MCF 10A (cell line): ENCODE measurements at regions not wholly inside any gene's neighbourhood (a gene's known extent, or its start where the extent isn't known, plus 50 kb on each side); places are given as distances from the start of the nearest gene placed in this dataset.

Experiments used
- BruUV-seq: library from RNA; stranded (reverse); fragments of 400-500 nt; replicated peaks from 2 replicates; lab custom pipeline; 2021; lab: Mats Ljungman, UMichigan
- CTCF ChIA-PET: fragments of 300-600 bp; sonication (Branson Sonifier 250); formaldehyde crosslinking; extraction: SDS; loops from one replicate; lab custom pipeline; 2021; ENCODE audit warnings: antibody characterized with exemption, inconsistent platforms; lab: Yijun Ruan, JAX
- POLR2A ChIA-PET: fragments of 300-600, 350-650 bp; sonication (Branson Sonifier 250); formaldehyde crosslinking; extraction: SDS; loops from one replicate; lab custom pipeline; 2020; ENCODE audit warnings: antibody characterized with exemption, inconsistent platforms; lab: Yijun Ruan, JAX
- DNase-seq: peaks from one replicate; pipeline ENCODE4 v3.0.0-alpha.2; 2018; ENCODE audit not compliant: unreplicated experiment
- H3K27ac Mint-ChIP-seq: one replicate; pipeline ENCODE4 v1.8.0; 2022; ENCODE audit warnings: mild to moderate bottlenecking, low read depth, mixed read lengths; ENCODE audit not compliant: unreplicated experiment
- H3K27me3 Mint-ChIP-seq: one replicate; pipeline ENCODE4 v1.8.0; 2022; ENCODE audit warnings: mixed read lengths; ENCODE audit not compliant: insufficient read depth, unreplicated experiment
- H3K36me3 Mint-ChIP-seq: one replicate; pipeline ENCODE4 v1.8.0; 2022; ENCODE audit warnings: mild to moderate bottlenecking, moderate library complexity, mixed read lengths; ENCODE audit not compliant: insufficient read depth, unreplicated experiment
- H3K4me1 Mint-ChIP-seq: one replicate; pipeline ENCODE4 v1.8.0; 2022; ENCODE audit warnings: mixed read lengths; ENCODE audit not compliant: insufficient read depth, unreplicated experiment
- H3K4me3 Mint-ChIP-seq: one replicate; pipeline ENCODE4 v1.8.0; 2022; ENCODE audit warnings: mild to moderate bottlenecking, moderate library complexity, mixed read lengths; ENCODE audit not compliant: unreplicated experiment
- H3K9me3 Mint-ChIP-seq: one replicate; pipeline ENCODE4 v1.8.0; 2022; ENCODE audit warnings: mixed read lengths; ENCODE audit not compliant: unreplicated experiment
- intact Hi-C: fragments of 100-400 bp; cut with micrococcal nuclease; formaldehyde crosslinking; loops from 2 replicates; pipeline ENCODE4 v1.14.1; 2022
- TF ChIP-seq, protein P1 (sequence below): fragments of 200-600 bp; IDR thresholded peaks from one replicate; pipeline ENCODE4 v1.8.0; 2022; ENCODE audit warnings: antibody characterized with exemption, mild to moderate bottlenecking; ENCODE audit not compliant: unreplicated experiment

DNA sequence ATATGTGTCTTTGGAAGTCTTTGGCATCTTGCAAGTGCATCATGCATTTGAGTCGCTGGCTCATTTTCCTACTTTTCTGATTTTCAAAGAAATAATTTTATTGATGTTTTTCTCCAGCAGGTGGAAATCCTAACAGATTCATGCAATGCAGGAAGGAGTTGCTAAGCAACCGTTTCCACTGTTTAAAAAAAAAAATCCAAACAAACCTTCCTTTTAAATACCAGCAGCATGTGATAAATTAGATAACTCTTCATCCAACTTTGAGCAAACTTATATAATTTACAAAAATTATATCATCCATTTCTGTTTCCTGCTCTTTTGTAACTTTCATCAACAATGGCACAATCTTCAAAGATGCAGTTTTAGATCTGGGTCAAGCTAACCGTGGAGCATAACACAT is 364.1 kb downstream of the MFSD1 start:
- Mint-ChIP-seq H3K36me3 (no peaks in the 10 kb centered on the region), H3K4me3 (no peak overlapping the region), H3K9me3 (no peaks in the 10 kb centered on the region), H3K4me1 (peaks cover 5% of the 10 kb centered on the region), H3K27ac (no peak overlapping the region), H3K27me3 (no peaks in the 10 kb centered on the region)
- no peak for DNase-seq
- no TSS peak for BruUV-seq
- CTCF ChIA-PET: interaction anchor here (0.6 kb wide), 1 partner anchor 446 kb away, joined by 3 read pairs; no protein-coding TSS in a partner anchor
- intact Hi-C loops: no loop called here
- TF ChIP-seq, protein P1, sequence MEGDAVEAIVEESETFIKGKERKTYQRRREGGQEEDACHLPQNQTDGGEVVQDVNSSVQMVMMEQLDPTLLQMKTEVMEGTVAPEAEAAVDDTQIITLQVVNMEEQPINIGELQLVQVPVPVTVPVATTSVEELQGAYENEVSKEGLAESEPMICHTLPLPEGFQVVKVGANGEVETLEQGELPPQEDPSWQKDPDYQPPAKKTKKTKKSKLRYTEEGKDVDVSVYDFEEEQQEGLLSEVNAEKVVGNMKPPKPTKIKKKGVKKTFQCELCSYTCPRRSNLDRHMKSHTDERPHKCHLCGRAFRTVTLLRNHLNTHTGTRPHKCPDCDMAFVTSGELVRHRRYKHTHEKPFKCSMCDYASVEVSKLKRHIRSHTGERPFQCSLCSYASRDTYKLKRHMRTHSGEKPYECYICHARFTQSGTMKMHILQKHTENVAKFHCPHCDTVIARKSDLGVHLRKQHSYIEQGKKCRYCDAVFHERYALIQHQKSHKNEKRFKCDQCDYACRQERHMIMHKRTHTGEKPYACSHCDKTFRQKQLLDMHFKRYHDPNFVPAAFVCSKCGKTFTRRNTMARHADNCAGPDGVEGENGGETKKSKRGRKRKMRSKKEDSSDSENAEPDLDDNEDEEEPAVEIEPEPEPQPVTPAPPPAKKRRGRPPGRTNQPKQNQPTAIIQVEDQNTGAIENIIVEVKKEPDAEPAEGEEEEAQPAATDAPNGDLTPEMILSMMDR: no peak
- POLR2A ChIA-PET: no interaction called here

DNA sequence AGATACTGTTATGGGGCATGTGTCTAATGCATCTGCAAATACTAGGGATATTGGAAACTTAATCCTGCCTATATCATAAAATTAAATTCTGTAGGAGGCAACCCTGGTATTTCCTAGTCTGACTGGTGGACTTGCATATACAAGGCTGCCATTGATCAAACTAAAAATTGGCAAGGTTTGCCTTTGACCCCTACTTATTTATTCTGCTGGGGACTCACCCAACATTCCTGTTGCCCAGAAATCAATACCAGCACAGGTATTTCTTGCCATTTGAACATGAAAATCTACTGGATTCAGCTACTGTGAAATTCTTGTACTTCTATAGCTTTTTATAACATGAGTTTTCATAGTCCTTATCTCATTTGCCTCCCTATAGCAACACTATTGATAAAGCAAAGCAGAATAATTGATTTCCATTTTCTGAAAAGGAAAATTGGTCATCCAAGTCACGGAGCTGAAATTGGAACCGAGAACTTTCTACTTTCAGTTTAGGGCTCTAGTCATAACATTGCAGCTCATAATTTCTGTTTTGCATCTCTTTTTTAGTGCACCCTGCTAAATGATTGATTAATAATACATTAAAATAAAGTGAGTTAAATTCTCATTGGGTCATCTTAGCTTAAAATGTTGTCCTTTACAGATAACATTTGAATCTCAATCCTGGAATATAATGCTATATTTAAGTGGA is 365.2 kb downstream of the MFSD1 start:
- Mint-ChIP-seq H3K9me3 (no peaks in the 10 kb centered on the region), H3K4me3 (no peak overlapping the region), H3K4me1 (peaks cover 5% of the 10 kb centered on the region), H3K27me3 (no peaks in the 10 kb centered on the region), H3K27ac (no peak overlapping the region), H3K36me3 (no peaks in the 10 kb centered on the region)
- ChIA-PET CTCF (interaction anchor here (0.8 kb wide), 2 partner anchors 371 to 865 kb away, joined by 3 to 5 read pairs; no protein-coding TSS in a partner anchor), POLR2A (no interaction called here)
- DNase-seq: no peak
- BruUV-seq: no TSS peak
- intact Hi-C loops: no loop called here
- TF ChIP-seq, protein P1: no peak

DNA sequence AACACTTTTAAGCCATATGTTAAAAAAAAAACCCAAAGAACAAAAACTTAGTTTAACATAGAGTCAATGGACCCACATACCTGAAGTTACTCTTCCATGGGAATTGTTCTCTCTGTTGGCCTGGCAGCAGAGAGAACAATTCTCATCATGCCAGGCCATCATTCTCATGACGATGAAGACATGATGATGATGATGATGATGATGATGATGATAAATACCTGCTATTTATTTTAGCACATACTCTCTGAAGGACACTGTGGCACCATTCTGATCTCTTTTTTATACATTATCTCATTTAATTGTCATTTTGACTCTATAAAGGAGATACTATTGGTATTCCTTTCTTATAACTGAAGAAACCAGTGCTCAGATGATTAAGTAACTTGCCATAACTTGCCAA is 366.9 kb downstream of the MFSD1 start:
- Mint-ChIP-seq H3K9me3 (no peaks in the 10 kb centered on the region), H3K4me3 (no peak overlapping the region), H3K4me1 (peaks cover 5% of the 10 kb centered on the region), H3K27me3 (no peaks in the 10 kb centered on the region), H3K27ac (no peak overlapping the region), H3K36me3 (no peaks in the 10 kb centered on the region)
- ChIA-PET CTCF (interaction anchor here (0.6 kb wide), 1 partner anchor 61 kb away, joined by 3 read pairs; no protein-coding TSS in a partner anchor), POLR2A (no interaction called here)
- BruUV-seq: no TSS peak
- intact Hi-C loops: no loop called here
- TF ChIP-seq, protein P1: no peak
- DNase-seq: no peak

DNA sequence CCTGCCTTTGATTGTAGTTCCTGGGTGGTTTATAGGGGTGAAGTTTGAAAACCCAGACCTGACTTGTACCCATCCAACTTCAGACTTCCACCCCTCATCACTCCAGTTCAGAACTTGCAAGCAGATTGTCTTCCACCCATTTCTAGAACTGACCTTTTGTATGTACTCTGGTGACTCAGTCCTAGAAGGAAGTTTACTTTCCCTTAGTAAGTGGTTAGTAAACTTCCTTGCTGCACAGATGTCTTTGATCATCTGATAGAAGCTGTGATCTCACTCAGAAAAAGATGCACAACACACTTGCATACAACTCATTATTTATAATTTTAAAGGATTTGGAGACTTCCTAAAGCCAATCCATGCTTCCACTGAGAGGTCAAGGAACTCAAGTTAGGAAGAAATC is 368.0 kb downstream of the MFSD1 start:
- intact Hi-C loops: no loop called here
- TF ChIP-seq, protein P1: no peak
- ChIA-PET CTCF (interaction anchor here (0.6 kb wide), 1 partner anchor 90 kb away, joined by 3 read pairs; no protein-coding TSS in a partner anchor), POLR2A (no interaction called here)
- H3K27ac Mint-ChIP-seq: no peak overlapping the region
- no peaks in the 10 kb centered on the region for H3K27me3 Mint-ChIP-seq
- DNase-seq: peak; percentile 27
- peaks cover 5% of the 10 kb centered on the region for H3K4me1 Mint-ChIP-seq
- BruUV-seq: no TSS peak
- H3K36me3 Mint-ChIP-seq: no peaks in the 10 kb centered on the region
- H3K9me3 Mint-ChIP-seq: no peaks in the 10 kb centered on the region
- no peak overlapping the region for H3K4me3 Mint-ChIP-seq
